Progenitor cell of endocrine pancreas (in vitro differentiated cells): ENCODE measurements at regions not wholly inside any gene's neighbourhood (a gene's known extent, or its start where the extent isn't known, plus 50 kb on each side); places are given as distances from the start of the nearest gene placed in this dataset.

ENCODE experiments used
- DNase-seq: peaks from one replicate; pipeline ENCODE4 v3.0.0; 2021; ENCODE audit warnings: low spot score; ENCODE audit not compliant: unreplicated experiment
- H3K27ac Mint-ChIP-seq: 2 replicates; pipeline ENCODE4 v1.8.0; 2021; ENCODE audit warnings: mild to moderate bottlenecking, moderate library complexity, mixed read lengths
- H3K27me3 Mint-ChIP-seq: 2 replicates; pipeline ENCODE4 v1.8.0; 2021; ENCODE audit warnings: mixed read lengths
- H3K36me3 Mint-ChIP-seq: 2 replicates; pipeline ENCODE4 v1.8.0; 2022; ENCODE audit warnings: mixed read lengths; ENCODE audit not compliant: insufficient read depth
- H3K4me1 Mint-ChIP-seq: 2 replicates; pipeline ENCODE4 v1.8.0; 2021; ENCODE audit warnings: low read depth, mixed read lengths
- H3K4me3 Mint-ChIP-seq: 2 replicates; pipeline ENCODE4 v1.8.0; 2021; ENCODE audit warnings: low read depth, mild to moderate bottlenecking, moderate library complexity, mixed read lengths
- H3K9me3 Mint-ChIP-seq: 2 replicates; pipeline ENCODE4 v1.8.0; 2021; ENCODE audit warnings: low read depth, mixed read lengths
- CTCF ChIP-seq: fragments of 200-600 bp; sonication (generic); IDR thresholded peaks from one replicate; pipeline ENCODE4 v1.5.0; 2021; ENCODE audit warnings: antibody characterized with exemption, mild to moderate bottlenecking; ENCODE audit not compliant: unreplicated experiment

- H3K36me3 Mint-ChIP-seq, result no peaks in the 10 kb centered on the region
- H3K4me1 Mint-ChIP-seq, result no peaks in the 10 kb centered on the region
- no peak overlapping the region for H3K27ac Mint-ChIP-seq
- H3K4me3 Mint-ChIP-seq, result no peak overlapping the region
- no peaks in the 10 kb centered on the region for H3K9me3 Mint-ChIP-seq
- DNase-seq, result no peak
- no peaks in the 10 kb centered on the region for H3K27me3 Mint-ChIP-seq
- TF ChIP-seq CTCF, result no peak
Measured at GRCh38 chr4:125663896-125664767, 349.4 kb downstream of the FAT4 start.

GRCh38 chr4:125666635-125667034, 351.9 kb downstream of the FAT4 start:
- no peak for TF ChIP-seq CTCF
- Mint-ChIP-seq H3K4me3 (no peak overlapping the region), H3K4me1 (no peaks in the 10 kb centered on the region)

GRCh38 chr4:125676156-125676555, 361.4 kb downstream of the FAT4 start:
- TF ChIP-seq CTCF, result no peak
- no peak for DNase-seq
- Mint-ChIP-seq H3K36me3 (no peaks in the 10 kb centered on the region), H3K27ac (no peak overlapping the region), H3K4me1 (peaks cover 4% of the 10 kb centered on the region), H3K27me3 (no peaks in the 10 kb centered on the region), H3K9me3 (peaks cover 3% of the 10 kb centered on the region), H3K4me3 (no peak overlapping the region)

More at GRCh38 chr4:125666635-125667034, 351.9 kb downstream of the FAT4 start:
- H3K9me3 Mint-ChIP-seq, result no peaks in the 10 kb centered on the region
- no peak for DNase-seq
- no peaks in the 10 kb centered on the region for H3K27me3 Mint-ChIP-seq
- no peaks in the 10 kb centered on the region for H3K36me3 Mint-ChIP-seq
- H3K27ac Mint-ChIP-seq, result no peak overlapping the region

- peaks cover 3% of the 10 kb centered on the region for H3K9me3 Mint-ChIP-seq
- no peaks in the 10 kb centered on the region for H3K36me3 Mint-ChIP-seq
- peaks cover 4% of the 10 kb centered on the region for H3K4me1 Mint-ChIP-seq
- H3K4me3 Mint-ChIP-seq, result no peak overlapping the region
- DNase-seq, result no peak
- no peak overlapping the region for H3K27ac Mint-ChIP-seq
- TF ChIP-seq CTCF, result no peak
- H3K27me3 Mint-ChIP-seq, result no peaks in the 10 kb centered on the region
Measured at GRCh38 chr4:125676583-125676982, 361.8 kb downstream of the FAT4 start.

GRCh38 chr4:125677665-125678307, 363.0 kb downstream of the FAT4 start:
- no peaks in the 10 kb centered on the region for H3K27me3 Mint-ChIP-seq
- TF ChIP-seq CTCF, result no peak
- H3K27ac Mint-ChIP-seq, result no peak overlapping the region
- no peak for DNase-seq
- peaks cover 3% of the 10 kb centered on the region for H3K9me3 Mint-ChIP-seq
- no peak overlapping the region for H3K4me3 Mint-ChIP-seq
- peaks cover 3% of the 10 kb centered on the region for H3K4me1 Mint-ChIP-seq
- no peaks in the 10 kb centered on the region for H3K36me3 Mint-ChIP-seq
